H1 (cell line): ENCODE measurements at regions not wholly inside any gene's neighbourhood (a gene's known extent, or its start where the extent isn't known, plus 50 kb on each side); places are given as distances from the start of the nearest gene placed in this dataset.

Experiments used
- POLR2AphosphoS5 ChIP-seq: IDR thresholded peaks from 2 replicates; pipeline ENCODE4 v1.6.1; 2011; ENCODE audit warnings: low read depth, low read length
- SRF ChIP-seq: IDR thresholded peaks from 2 replicates; pipeline ENCODE4 v1.6.1; 2011; ENCODE audit warnings: mild to moderate bottlenecking, low read depth, low read length, moderate library complexity
- TAF1 ChIP-seq: IDR thresholded peaks from 2 replicates; pipeline ENCODE4 v1.6.1; 2011; ENCODE audit warnings: mild to moderate bottlenecking, low read depth, low read length
- TF ChIP-seq, protein P1 (sequence below), 3 experiments: IDR thresholded peaks; 1 replicate in 2 of 3; 2 replicates in 1 of 3; pipeline versions ENCODE4 v1.5.1 to v1.6.1; 2011; ENCODE audit warnings: low read length in 3 of 3, mild to moderate bottlenecking in 3 of 3, inconsistent platforms in 2 of 3, low read depth in 1 of 3, moderate library complexity in 1 of 3; ENCODE audit not compliant: insufficient read depth in 1 of 3; ENCODE audit errors: control extremely low read depth in 1 of 3

DNA sequence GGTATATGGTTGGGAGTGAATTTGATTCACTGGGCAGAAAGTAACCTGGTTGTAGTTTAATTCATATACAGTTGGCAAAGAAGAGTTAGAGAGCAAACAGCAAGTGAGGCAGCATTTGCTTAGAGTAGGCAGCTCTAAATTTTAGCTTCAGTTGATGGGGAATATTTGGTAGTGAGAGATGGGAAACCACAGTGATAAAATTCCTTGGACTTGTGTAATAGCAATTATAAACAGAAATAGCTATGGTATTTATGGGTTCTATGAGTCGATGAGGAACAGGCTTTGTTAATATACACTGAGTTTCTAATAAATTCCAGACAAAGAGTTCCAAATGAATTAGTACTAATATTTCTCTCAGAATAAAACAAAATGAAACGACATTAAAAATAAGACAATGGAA, 894.0 kb downstream of the ROBO2 start:
- no peak for TF ChIP-seq POLR2AphosphoS5
- no peak for TF ChIP-seq TAF1
- no peak for TF ChIP-seq SRF
- TF ChIP-seq, protein P1, sequence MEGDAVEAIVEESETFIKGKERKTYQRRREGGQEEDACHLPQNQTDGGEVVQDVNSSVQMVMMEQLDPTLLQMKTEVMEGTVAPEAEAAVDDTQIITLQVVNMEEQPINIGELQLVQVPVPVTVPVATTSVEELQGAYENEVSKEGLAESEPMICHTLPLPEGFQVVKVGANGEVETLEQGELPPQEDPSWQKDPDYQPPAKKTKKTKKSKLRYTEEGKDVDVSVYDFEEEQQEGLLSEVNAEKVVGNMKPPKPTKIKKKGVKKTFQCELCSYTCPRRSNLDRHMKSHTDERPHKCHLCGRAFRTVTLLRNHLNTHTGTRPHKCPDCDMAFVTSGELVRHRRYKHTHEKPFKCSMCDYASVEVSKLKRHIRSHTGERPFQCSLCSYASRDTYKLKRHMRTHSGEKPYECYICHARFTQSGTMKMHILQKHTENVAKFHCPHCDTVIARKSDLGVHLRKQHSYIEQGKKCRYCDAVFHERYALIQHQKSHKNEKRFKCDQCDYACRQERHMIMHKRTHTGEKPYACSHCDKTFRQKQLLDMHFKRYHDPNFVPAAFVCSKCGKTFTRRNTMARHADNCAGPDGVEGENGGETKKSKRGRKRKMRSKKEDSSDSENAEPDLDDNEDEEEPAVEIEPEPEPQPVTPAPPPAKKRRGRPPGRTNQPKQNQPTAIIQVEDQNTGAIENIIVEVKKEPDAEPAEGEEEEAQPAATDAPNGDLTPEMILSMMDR (IDR thresholded peaks at IDR 0.05; ENCODE audit: control extremely low read depth in 1 of 3, insufficient read depth in 1 of 3, low read depth in 1 of 3, low read length in 3 of 3), result no peak
